Hematopoietic multipotent progenitor cell treated with erythropoietin and hydrocortisone succinate and interleukin-3 and kit ligand, for 15 days (in vitro differentiated cells): ENCODE measurements at regions not wholly inside any gene's neighbourhood (a gene's known extent, or its start where the extent isn't known, plus 50 kb on each side); places are given as distances from the start of the nearest gene placed in this dataset.
"Not testable (repeated sequence)": the region's sequence is repeated elsewhere in the genome, so short reads cannot be mapped to it uniquely, and the experiment has no call there.

Source experiments
- DNase-seq: peaks from one replicate; pipeline ENCODE4 v3.0.0-alpha.2; 2015; ENCODE audit warnings: low spot score

- DNase-seq = no peak
These were observed 485.1 kb upstream of the PAPPA start for GRCh38 chr9:115668521-115668920.

- DNase-seq = no peak
These were observed 482.2 kb upstream of the PAPPA start for GRCh38 chr9:115671236-115671962.

GRCh38 chr9:115671963-115672305 lies 481.7 kb upstream of the PAPPA start:
- no peak for DNase-seq

GRCh38 chr9:115672477-115673316 lies 480.9 kb upstream of the PAPPA start:
- no peak for DNase-seq

- DNase-seq = no peak
These were observed 480.0 kb upstream of the PAPPA start for GRCh38 chr9:115673599-115673998.

GRCh38 chr9:115674091-115674490 lies 479.5 kb upstream of the PAPPA start:
- no peak for DNase-seq

- DNase-seq = no peak
These were observed 477.8 kb upstream of the PAPPA start for GRCh38 chr9:115675834-115676233.

GRCh38 chr9:115680231-115680630 lies 473.4 kb upstream of the PAPPA start:
- no peak for DNase-seq

GRCh38 chr9:115681585-115681984 lies 472.0 kb upstream of the PAPPA start:
- no peak for DNase-seq

GRCh38 chr9:115686069-115686468 lies 467.5 kb upstream of the PAPPA start:
- DNase-seq = no peak

GRCh38 chr9:115687356-115687755 lies 466.2 kb upstream of the PAPPA start:
- no peak for DNase-seq

- DNase-seq = no peak
These were observed 464.3 kb upstream of the PAPPA start for GRCh38 chr9:115689331-115689730.

- no peak for DNase-seq
These were observed 462.6 kb upstream of the PAPPA start for GRCh38 chr9:115690786-115691496.

GRCh38 chr9:115691693-115692092 lies 461.9 kb upstream of the PAPPA start:
- no peak for DNase-seq

- DNase-seq = not testable (repeated sequence)
These were observed 460.7 kb upstream of the PAPPA start for GRCh38 chr9:115692868-115693267.

GRCh38 chr9:115694014-115694413 lies 459.6 kb upstream of the PAPPA start:
- no peak for DNase-seq

GRCh38 chr9:115694991-115695390 lies 458.6 kb upstream of the PAPPA start:
- DNase-seq = no peak

GRCh38 chr9:115712981-115713380 lies 440.6 kb upstream of the PAPPA start:
- DNase-seq = no peak

- no peak for DNase-seq
These were observed 437.9 kb upstream of the PAPPA start for GRCh38 chr9:115715666-115716065.

- DNase-seq = no peak
These were observed 436.3 kb upstream of the PAPPA start for GRCh38 chr9:115717298-115717697.

- no peak for DNase-seq
These were observed 435.8 kb upstream of the PAPPA start for GRCh38 chr9:115717711-115718173.

- no peak for DNase-seq
These were observed 423.2 kb upstream of the PAPPA start for GRCh38 chr9:115730396-115730795.

- no peak for DNase-seq
These were observed 422.7 kb upstream of the PAPPA start for GRCh38 chr9:115730845-115731244.
